ENCODE measurements at regions not wholly inside any gene's neighbourhood (a gene's known extent, or its start where the extent isn't known, plus 50 kb on each side); places are given as distances from the start of the nearest gene placed in this dataset.

DNA sequence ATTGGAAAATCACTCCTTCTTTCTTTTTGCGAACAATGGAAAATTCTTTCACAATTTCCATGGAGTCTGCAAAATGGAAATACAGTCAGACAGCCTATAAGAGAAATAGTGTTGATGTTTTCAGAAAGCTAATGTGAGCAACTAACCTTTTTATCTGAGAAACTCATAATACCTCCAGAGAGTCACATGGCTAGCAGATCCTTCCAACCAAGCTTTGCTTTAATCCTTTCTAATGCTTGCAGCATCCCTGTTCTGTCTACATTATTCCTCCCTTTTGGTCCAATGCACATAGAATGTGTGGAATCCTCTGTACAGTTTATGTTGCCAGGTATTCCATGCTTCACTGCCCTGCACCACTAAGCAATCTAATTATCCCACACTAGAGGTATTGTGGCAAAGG is 717.5 kb upstream of the LRRN3 start:
- TF ChIP-seq, protein P1, sequence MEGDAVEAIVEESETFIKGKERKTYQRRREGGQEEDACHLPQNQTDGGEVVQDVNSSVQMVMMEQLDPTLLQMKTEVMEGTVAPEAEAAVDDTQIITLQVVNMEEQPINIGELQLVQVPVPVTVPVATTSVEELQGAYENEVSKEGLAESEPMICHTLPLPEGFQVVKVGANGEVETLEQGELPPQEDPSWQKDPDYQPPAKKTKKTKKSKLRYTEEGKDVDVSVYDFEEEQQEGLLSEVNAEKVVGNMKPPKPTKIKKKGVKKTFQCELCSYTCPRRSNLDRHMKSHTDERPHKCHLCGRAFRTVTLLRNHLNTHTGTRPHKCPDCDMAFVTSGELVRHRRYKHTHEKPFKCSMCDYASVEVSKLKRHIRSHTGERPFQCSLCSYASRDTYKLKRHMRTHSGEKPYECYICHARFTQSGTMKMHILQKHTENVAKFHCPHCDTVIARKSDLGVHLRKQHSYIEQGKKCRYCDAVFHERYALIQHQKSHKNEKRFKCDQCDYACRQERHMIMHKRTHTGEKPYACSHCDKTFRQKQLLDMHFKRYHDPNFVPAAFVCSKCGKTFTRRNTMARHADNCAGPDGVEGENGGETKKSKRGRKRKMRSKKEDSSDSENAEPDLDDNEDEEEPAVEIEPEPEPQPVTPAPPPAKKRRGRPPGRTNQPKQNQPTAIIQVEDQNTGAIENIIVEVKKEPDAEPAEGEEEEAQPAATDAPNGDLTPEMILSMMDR (IDR thresholded peaks at IDR 0.05), result no peak
- no peak for TF ChIP-seq POLR2A (IDR thresholded peaks at IDR 0.05)

Data from thyroid gland (tissue), 4 donors.